ENCODE measurements at regions not wholly inside any gene's neighbourhood (a gene's known extent, or its start where the extent isn't known, plus 50 kb on each side); places are given as distances from the start of the nearest gene placed in this dataset.
A peak's percentile ranks its signal among the peaks of the same experiment; 100 is the strongest.
"Not testable (repeated sequence)": the region's sequence is repeated elsewhere in the genome, so short reads cannot be mapped to it uniquely, and the experiment has no call there.

GRCh38 chr1:81519987-81520386 is 280.7 kb upstream of the ADGRL2 start:
- no peak for DNase-seq

- no peak for DNase-seq
Observed at GRCh38 chr1:81517987-81518386, 282.7 kb upstream of the ADGRL2 start.

GRCh38 chr1:81513796-81514354 is 286.9 kb upstream of the ADGRL2 start:
- peak; percentile 12 for DNase-seq

DNA sequence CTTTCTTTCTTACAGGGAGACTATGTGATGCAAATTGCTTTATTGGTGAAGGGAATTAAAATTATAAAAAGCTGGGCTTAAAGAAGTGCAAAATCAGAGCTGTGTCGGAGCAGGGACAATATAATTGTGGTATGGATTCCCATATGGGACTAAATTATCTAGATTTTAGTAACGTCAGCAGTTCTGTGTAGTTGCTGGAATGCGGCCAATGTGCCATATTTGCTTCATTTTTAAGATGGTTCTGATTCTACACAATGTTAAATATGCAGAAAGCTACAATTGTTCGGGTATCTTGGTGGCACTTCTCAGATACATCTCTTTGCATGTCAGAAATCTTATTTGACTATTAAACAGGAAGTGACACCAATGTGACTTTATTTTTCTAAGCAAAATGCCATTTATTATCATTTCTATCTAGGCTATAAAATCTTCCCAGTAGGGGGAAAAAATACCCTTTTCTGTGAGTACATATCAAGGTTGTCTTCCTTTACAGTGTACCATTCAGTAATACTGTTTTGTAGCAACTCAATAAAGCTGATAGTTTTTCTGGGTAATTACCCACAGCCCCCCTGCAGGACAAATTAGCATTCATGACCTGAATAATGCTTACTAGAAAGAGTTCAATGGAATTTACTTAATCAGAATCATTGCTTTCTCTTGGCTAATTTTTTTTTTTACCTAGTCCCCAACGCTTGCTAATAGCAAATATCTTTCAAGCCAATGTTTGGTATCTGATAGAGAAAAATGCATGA is 288.3 kb upstream of the ADGRL2 start:
- peak; percentile 63 for DNase-seq

DNA sequence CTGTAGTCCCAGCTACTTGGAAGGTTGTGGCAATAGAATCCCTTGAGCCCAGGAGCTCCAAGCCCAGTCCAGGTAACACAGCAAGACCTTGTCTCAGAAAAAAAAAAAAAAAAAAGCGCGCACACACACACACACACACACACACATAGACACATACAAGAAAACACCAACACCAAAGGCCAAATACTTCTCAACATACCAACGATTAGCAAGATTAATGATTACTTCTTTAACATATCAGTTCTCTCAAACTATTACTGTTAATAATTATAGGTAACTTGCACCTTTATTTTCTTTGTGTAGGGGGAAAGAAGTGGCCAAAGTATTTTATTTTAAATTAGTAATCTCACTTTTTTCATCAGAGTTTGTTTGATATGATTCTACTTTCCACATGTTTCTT is 289.5 kb upstream of the ADGRL2 start:
- no peak for DNase-seq

- no peak for DNase-seq
Observed at GRCh38 chr1:81510701-81511100, 290.0 kb upstream of the ADGRL2 start.

DNA sequence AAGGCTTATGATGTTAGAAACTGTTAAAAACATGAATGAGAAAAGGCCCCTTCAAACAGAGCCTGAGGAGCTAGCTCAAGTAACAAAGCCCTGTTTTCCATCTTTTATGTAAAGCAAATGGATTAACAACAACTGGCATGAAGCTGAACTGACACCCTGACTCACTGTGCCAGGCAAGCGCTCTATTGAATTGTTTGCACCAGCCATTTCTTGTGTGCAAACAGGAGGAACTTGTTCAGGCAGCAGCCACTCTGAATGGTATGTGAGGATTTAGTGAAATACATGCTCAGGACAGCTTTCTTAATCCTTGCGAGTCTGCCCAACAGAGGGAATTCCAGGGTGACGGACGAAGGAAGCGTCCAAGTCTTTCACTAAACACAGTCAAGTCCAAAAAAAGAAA is 291.1 kb upstream of the ADGRL2 start:
- no peak for DNase-seq

DNA sequence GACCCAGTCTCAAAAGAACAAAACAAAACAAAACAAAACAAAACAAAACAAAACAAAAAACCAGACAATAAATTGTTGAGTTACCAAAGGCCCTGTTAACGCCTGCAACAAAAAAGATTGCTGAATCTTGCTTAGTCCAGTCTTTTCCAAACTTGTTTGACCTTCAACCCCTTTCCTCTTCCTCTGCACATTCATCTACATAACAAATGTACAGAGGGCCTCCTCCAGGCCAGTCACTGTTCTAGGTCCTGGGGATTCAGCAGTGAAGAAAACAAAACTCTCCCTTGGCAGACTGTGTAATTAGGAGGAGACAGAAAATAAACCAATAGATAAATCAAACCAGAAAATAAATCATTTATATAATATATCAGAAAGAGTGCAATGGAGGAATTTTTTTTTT is 294.0 kb upstream of the ADGRL2 start:
- no peak for DNase-seq

DNA sequence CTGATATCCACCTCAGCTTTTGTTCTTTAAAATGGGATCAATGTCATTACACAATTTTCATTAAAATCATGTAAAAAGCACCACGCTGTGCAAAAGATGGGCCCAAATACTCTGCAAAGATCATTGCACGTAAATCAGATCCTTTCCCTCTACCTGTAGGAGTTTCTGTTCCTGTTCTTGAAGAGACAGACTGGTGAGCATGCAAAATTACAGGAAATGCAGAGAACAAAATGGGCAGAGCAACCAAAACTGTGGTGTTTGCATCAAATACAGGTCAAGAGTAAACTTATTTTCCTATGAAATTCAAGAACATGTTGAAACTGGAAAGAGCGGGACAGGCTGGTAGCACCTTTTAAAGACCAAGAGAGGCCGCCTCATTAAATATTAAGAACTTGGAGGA is 294.9 kb upstream of the ADGRL2 start:
- DNase-seq: no peak

DNA sequence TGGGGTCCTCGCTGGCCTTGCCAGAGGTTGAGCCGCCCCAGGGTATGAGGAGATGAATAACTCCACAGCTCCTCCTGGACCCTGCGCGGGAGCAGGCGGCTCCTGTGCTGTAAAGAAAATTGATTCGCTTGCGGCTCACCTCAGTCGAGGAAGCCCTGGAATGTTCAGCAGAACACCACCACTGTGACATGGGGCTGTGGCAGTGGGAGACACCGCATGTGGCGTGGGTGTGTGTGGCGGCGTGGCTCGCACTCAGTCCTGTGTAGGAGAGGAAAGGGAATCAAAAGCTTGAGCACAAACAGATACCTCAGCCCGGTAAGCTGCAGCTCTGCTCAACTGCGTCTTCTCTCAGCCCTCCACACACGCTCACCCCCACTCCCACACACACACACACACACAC is 295.9 kb upstream of the ADGRL2 start:
- not testable (repeated sequence) for DNase-seq

DNA sequence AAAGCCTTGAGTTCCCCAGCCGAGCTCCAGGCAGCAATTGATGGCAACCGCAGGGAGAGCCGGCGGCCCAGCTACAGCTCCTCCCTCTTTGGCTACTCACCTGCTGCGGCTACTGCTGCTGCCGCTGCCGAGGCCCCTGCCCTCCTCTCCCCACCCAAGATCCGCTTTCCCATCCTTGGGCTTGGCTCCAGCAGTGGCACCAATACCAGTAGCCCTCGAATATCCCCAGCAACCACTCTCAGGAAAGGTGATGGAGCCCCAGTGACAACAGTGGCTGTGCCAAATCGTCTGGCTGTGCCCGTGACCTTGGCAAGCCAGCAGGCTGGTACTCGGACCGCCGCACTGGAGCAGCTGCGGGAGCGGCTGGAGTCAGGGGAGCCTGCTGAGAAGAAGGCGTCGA is 298.0 kb upstream of the ADGRL2 start:
- not testable (repeated sequence) for DNase-seq

DNA sequence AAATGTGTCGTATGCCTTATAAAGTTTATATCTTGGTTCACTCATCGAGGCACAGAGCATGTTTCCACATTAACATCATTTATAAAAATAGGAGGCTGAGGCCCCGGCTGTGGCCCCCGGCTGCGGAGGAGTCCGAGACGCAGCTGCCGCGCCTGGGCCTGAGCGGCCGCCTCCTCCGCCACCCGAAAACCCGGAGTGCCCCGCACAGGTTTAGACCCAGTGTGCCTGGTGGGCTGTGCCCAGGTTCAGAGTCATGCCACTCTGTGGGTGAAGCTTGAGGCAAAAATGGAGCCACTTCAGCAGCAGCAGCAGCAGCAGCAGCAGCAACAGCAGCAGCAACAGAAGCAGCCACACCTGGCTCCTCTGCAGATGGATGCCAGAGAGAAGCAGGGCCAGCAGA is 299.2 kb upstream of the ADGRL2 start:
- not testable (repeated sequence) for DNase-seq

GRCh38 chr1:81499487-81499886 is 301.2 kb upstream of the ADGRL2 start:
- DNase-seq: no peak

- peak; percentile 8 for DNase-seq
Observed at GRCh38 chr1:81498471-81499462, 302.0 kb upstream of the ADGRL2 start.

DNA sequence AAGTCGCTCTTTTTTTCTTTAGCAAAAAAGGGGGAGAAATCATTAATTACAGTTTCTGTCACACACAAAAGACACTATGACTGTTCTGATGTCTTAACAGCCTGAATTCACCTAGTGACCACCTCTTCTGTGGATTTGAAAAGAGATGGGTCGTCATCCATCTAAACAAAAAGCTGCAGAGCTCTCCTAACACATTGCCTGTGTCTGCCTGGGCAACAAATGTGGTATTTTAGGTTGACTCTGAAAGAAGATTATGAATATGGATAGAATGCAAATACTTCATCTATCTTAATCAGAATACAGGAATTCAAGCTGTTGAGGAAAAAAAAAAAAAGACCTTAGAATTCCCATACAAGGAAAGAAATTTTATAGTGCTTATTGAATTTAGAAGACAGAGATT is 304.4 kb upstream of the ADGRL2 start:
- DNase-seq: no peak

DNA sequence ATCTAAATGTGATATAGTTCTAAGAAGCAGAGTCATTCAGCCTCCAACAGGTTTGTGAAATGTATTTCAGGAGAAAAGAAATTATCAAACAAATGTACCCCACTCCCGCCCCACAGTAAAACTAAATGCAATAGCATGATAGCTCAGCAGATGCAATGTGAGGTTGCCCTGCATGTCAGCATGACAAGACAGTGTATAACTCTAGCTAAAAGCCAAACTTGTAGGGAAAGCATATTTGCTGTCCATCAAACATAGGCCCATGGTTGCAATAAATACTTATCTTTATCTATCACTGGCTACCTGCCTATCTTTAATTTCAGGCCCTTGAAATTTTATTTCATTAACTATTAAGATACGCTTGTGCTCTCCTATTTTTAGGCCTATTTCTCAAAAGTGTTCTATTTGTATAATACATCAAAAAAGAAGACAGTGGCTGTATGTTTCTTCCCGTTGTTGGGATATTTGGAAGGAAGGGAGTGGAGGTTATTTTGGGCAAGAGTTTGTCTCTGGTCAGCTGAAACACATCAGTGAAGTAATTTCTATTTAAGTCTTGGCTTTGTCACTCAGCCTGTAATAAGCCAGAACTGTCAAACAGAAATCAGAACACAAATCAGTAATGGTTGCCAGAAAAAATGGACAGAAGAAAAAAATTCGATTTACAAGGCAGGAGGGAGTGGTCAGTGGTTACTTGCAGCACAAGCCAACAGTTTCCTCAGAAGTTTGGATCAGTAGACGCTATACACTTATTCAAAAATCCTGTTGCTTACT is 307.4 kb upstream of the ADGRL2 start:
- no peak for DNase-seq

GRCh38 chr1:81492628-81493027 is 308.1 kb upstream of the ADGRL2 start:
- no peak for DNase-seq

DNA sequence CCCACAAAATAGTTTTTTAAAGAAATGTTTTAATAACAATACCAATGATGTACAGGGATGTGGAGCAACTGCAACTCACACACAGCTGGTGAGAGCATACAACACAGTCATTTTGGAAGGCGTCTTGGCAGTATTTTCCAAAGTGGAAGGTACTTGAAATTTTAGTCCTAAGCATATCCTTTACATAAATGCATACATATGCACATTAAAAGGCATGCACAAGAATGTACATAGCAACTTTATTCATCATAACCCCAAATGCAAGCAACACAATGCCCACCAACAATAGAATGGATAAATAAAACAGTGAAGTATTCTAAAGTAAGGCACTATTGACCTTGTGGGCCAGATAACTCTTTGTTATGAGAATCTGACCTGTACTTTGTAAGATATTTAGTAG is 310.1 kb upstream of the ADGRL2 start:
- DNase-seq: no peak

- no peak for DNase-seq
Observed at GRCh38 chr1:81489372-81489934, 311.3 kb upstream of the ADGRL2 start.

DNA sequence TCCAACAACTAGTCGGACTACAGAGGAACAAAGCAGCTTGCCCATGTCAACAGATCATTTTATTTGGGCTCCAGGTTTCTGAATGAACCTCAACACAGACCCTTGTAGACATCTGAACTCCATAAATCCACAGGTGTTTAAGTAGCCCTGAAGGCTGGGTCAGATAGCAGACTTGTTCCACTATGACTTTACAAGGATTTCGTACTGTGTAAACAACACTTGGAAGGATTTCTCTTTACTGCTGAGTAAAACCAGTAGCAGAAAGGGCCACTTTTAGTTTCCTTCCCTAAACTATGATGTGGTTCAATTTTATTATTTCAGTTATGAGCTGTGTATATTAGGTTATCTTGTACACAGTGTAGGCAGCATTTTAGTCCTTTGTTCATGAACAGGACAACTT is 316.4 kb upstream of the ADGRL2 start:
- no peak for DNase-seq

DNA sequence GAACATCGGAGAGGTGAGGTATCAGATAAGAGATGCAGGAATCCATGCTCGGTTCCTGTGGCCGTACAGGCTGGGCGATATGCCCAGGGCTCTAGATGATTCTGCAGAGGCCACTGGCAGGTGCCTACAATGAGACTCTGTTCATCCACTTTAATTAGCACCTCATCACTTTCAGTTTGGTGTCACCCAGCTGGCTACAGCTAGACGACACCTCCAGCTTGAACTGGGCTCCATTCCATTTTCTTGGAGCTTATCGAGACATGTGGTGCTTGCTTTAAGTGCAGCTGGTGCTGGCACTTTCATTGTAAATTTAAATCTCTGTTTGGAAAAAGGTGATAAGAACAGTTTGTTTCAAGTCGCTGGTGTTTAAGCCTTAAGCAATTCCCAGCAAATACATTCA is 322.5 kb upstream of the ADGRL2 start:
- no peak for DNase-seq

DNA sequence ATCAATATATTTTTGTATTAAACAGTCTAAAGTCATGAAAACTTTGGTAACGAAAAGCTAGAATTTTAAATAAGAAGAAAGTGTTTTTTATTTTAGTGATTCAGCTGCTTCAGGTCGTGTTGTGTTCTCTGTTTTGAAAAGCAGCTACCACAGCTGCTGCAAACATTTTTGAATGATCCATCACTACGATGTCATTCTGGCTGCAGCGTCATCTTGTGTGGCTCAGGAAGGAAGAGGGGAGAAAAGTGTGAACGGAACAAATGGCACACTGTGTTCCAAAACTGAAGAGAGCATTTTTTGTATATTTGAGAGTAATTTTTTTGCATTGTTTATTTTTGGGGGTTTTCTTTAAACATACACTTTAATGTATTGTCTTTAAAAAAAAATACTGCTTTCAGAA is 323.0 kb upstream of the ADGRL2 start:
- DNase-seq: peak; percentile 14
